AG04449 (cell line): ENCODE measurements at regions not wholly inside any gene's neighbourhood (a gene's known extent, or its start where the extent isn't known, plus 50 kb on each side); places are given as distances from the start of the nearest gene placed in this dataset.
"Not testable (repeated sequence)": the region's sequence is repeated elsewhere in the genome, so short reads cannot be mapped to it uniquely, and the experiment has no call there.

Source experiments
- CTCF ChIA-PET: fragments of 350-600 bp; formaldehyde crosslinking; extraction: SDS; loops from one replicate; lab custom pipeline; 2021; ENCODE audit warnings: antibody characterized with exemption; lab: Yijun Ruan, JAX
- POLR2A ChIA-PET: fragments of 400-600, 350-600 bp; formaldehyde crosslinking; extraction: SDS; loops from one replicate; lab custom pipeline; 2020; ENCODE audit warnings: antibody characterized with exemption, inconsistent platforms; lab: Yijun Ruan, JAX
- DNase-seq: peaks from one replicate; pipeline ENCODE4 v3.0.0-alpha.2; 2010; ENCODE audit warnings: low read depth, low spot score
- H3K4me3 ChIP-seq: 2 replicates; pipeline ENCODE4 v1.5.1; 2011; ENCODE audit warnings: low read depth, mild to moderate bottlenecking, control low read depth, low read length
- CTCF ChIP-seq: IDR thresholded peaks from one replicate; pipeline ENCODE4 v1.5.1; 2011; ENCODE audit warnings: mild to moderate bottlenecking, moderate library complexity, low read length, control low read depth, inconsistent platforms; ENCODE audit not compliant: insufficient read depth; ENCODE audit errors: missing control alignments

GRCh38 chr3:187504435-187504834 lies 136.2 kb downstream of the RTP4 start:
- no peak overlapping the region for H3K4me3 ChIP-seq
- no peak for DNase-seq
- ChIA-PET POLR2A (no interaction called here), CTCF (no interaction called here)
- TF ChIP-seq CTCF = no peak

GRCh38 chr3:187498211-187498724 lies 130.1 kb downstream of the RTP4 start:
- no peak for TF ChIP-seq CTCF
- CTCF ChIA-PET = interaction anchor here (0.8 kb wide), 1 partner anchor 181 kb away, joined by 3 read pairs; no protein-coding TSS in a partner anchor
- H3K4me3 ChIP-seq = no peak overlapping the region
- no peak for DNase-seq
- POLR2A ChIA-PET = no interaction called here

- ChIA-PET CTCF (interaction anchor here (1.0 kb wide), 1 partner anchor 180 kb away, joined by 3 read pairs; no protein-coding TSS in a partner anchor), POLR2A (no interaction called here)
Measured at GRCh38 chr3:187497052-187497451, 128.9 kb downstream of the RTP4 start.

GRCh38 chr3:187494056-187494455 lies 125.9 kb downstream of the RTP4 start:
- CTCF ChIA-PET, H3K4me3 ChIP-seq, DNase-seq, POLR2A ChIA-PET: not testable (repeated sequence)

More at GRCh38 chr3:187497052-187497451, 128.9 kb downstream of the RTP4 start:
- DNase-seq = no peak
- no peak for TF ChIP-seq CTCF
- H3K4me3 ChIP-seq = no peak overlapping the region

- DNase-seq = no peak
- CTCF ChIA-PET = interaction anchor here (0.7 kb wide), 1 partner anchor 14 kb away, joined by 3 read pairs; no protein-coding TSS in a partner anchor
Measured at GRCh38 chr3:187491371-187491770, 123.2 kb downstream of the RTP4 start.

GRCh38 chr3:187490366-187490765 lies 122.2 kb downstream of the RTP4 start:
- no peak for TF ChIP-seq CTCF
- H3K4me3 ChIP-seq = no peak overlapping the region
- POLR2A ChIA-PET = no interaction called here
- no peak for DNase-seq
- CTCF ChIA-PET = no interaction called here

More at GRCh38 chr3:187491371-187491770, 123.2 kb downstream of the RTP4 start:
- no peak for TF ChIP-seq CTCF
- POLR2A ChIA-PET = no interaction called here
- H3K4me3 ChIP-seq = no peak overlapping the region
